Caco-2 (cell line): ENCODE measurements at regions not wholly inside any gene's neighbourhood (a gene's known extent, or its start where the extent isn't known, plus 50 kb on each side); places are given as distances from the start of the nearest gene placed in this dataset.

Experiments
- BruUV-seq: library from RNA; stranded (reverse); fragments of 400-500 nt; replicated peaks from 2 replicates; lab custom pipeline; 2021; lab: Mats Ljungman, UMichigan
- CTCF ChIA-PET: fragments of 300-600 bp; sonication (Branson Sonifier 250); formaldehyde crosslinking; loops from one replicate; lab custom pipeline; 2022; ENCODE audit warnings: antibody characterized with exemption; lab: Charles Lee
- POLR2A ChIA-PET: fragments of 300-600 bp; sonication (Branson Sonifier 250); formaldehyde crosslinking; loops from one replicate; lab custom pipeline; 2022; ENCODE audit warnings: antibody characterized with exemption; lab: Charles Lee
- DNase-seq, 2 experiments: peaks; one replicate each; pipeline versions ENCODE4 v3.0.0 to v3.0.0-alpha.2; 2020 to 2022
- H3K27me3 ChIP-seq: replicated peaks from 2 replicates; pipeline ENCODE4 v1.6.0; 2011; ENCODE audit warnings: low read length; ENCODE audit not compliant: control insufficient read depth, insufficient read depth
- H3K36me3 ChIP-seq: 2 replicates; pipeline ENCODE4 v1.5.1; 2011; ENCODE audit warnings: low read length; ENCODE audit not compliant: control insufficient read depth, insufficient read depth
- H3K4me1 ChIP-seq: fragments of 250-450 bp; sonication (Bioruptor Pico); 2 replicates; pipeline ENCODE4 v1.5.1; 2020; ENCODE audit warnings: mild to moderate bottlenecking
- H3K4me3 ChIP-seq: 2 replicates; pipeline ENCODE4 v1.5.1; 2011; ENCODE audit warnings: low read depth, mild to moderate bottlenecking, control low read depth, low read length
- H3K9me3 ChIP-seq: fragments of 250-450 bp; sonication (Bioruptor Pico); 2 replicates; pipeline ENCODE4 v1.5.1; 2020; ENCODE audit warnings: mild to moderate bottlenecking, moderate library complexity
- H3K27ac Mint-ChIP-seq: one replicate; pipeline ENCODE4 v1.8.0; 2022; ENCODE audit warnings: mixed read lengths; ENCODE audit not compliant: unreplicated experiment
- H3K27me3 Mint-ChIP-seq: one replicate; pipeline ENCODE4 v1.8.0; 2022; ENCODE audit warnings: mixed read lengths; ENCODE audit not compliant: insufficient read depth, unreplicated experiment
- H3K36me3 Mint-ChIP-seq: one replicate; pipeline ENCODE4 v1.8.0; 2022; ENCODE audit warnings: mild to moderate bottlenecking, mixed read lengths; ENCODE audit not compliant: insufficient read depth, unreplicated experiment
- H3K4me1 Mint-ChIP-seq: one replicate; pipeline ENCODE4 v1.8.0; 2022; ENCODE audit warnings: low read depth, mixed read lengths; ENCODE audit not compliant: unreplicated experiment
- H3K4me3 Mint-ChIP-seq: one replicate; pipeline ENCODE4 v1.8.0; 2022; ENCODE audit warnings: mild to moderate bottlenecking, moderate library complexity, mixed read lengths; ENCODE audit not compliant: unreplicated experiment
- H3K9me3 Mint-ChIP-seq: one replicate; pipeline ENCODE4 v1.8.0; 2022; ENCODE audit warnings: mixed read lengths; ENCODE audit not compliant: unreplicated experiment
- intact Hi-C: fragments of 100-400 bp; cut with micrococcal nuclease; formaldehyde crosslinking; loops from one replicate; pipeline ENCODE4 v1.10.0; 2022; ENCODE audit not compliant: unreplicated experiment
- TF ChIP-seq, protein P1 (sequence below), 2 experiments: fragments of 200-600 bp in 1 of 2; IDR thresholded peaks; 1 replicate in 1 of 2; 2 replicates in 1 of 2; pipeline versions ENCODE4 v1.5.1 to v1.8.0; 2011 to 2022; ENCODE audit warnings: antibody characterized with exemption in 1 of 2, control low read depth in 1 of 2, inconsistent platforms in 1 of 2, low read depth in 1 of 2, low read length in 1 of 2, mild to moderate bottlenecking in 1 of 2, moderate library complexity in 1 of 2; ENCODE audit not compliant: insufficient read depth in 1 of 2, severe bottlenecking in 1 of 2, unreplicated experiment in 1 of 2

DNA sequence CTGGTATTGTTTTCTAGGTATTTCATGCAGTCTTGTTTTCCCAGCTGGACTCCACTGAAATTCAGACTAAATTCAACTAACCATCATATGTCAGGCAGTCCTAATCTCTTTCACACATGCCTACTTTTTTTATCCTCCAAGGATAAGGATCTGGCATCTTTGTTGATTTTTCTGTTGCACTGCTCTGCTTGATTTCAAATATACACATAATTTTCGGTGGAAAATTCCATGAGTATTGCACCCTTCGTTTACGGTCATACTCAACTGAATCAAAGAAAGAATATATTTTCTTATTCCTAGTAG lies 64.8 kb upstream of the UNC93A start:
- Mint-ChIP-seq H3K4me3 (no peak overlapping the region), H3K4me1 (peaks cover 44% of the 10 kb centered on the region)
- no peaks in the 10 kb centered on the region for H3K27me3 ChIP-seq

DNA sequence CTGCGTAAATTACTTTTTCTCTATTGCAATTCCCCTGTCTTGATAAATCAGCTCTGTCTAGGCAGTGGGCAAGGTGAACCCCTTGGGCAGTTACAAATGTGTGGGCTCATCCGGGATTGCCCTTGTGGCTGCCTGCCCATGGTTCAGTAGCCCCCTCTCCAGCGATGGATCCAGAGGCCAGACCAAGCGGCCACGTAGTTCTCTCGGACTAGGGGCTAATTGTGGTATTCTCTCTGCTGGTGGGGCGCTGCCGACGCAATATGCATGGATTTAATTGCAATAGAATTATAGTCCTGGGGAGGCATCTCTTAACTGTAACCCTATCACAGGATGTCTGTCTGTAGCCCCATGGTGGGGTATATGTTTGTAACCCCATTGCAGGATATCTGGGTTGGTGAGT lies 64.3 kb upstream of the UNC93A start:
- ChIA-PET CTCF (no interaction called here), POLR2A (no interaction called here)
- Histone ChIP-seq H3K36me3 (no peaks in the 10 kb centered on the region), H3K4me1 (peaks cover 32% of the 10 kb centered on the region), H3K4me3 (no peak overlapping the region), H3K9me3 (no peaks in the 10 kb centered on the region), H3K27me3 (no peaks in the 10 kb centered on the region)
- H3K27me3 Mint-ChIP-seq = no peaks in the 10 kb centered on the region
- no TSS peak for BruUV-seq
- no peak for DNase-seq
- no peak overlapping the region for H3K27ac Mint-ChIP-seq
- TF ChIP-seq, protein P1, sequence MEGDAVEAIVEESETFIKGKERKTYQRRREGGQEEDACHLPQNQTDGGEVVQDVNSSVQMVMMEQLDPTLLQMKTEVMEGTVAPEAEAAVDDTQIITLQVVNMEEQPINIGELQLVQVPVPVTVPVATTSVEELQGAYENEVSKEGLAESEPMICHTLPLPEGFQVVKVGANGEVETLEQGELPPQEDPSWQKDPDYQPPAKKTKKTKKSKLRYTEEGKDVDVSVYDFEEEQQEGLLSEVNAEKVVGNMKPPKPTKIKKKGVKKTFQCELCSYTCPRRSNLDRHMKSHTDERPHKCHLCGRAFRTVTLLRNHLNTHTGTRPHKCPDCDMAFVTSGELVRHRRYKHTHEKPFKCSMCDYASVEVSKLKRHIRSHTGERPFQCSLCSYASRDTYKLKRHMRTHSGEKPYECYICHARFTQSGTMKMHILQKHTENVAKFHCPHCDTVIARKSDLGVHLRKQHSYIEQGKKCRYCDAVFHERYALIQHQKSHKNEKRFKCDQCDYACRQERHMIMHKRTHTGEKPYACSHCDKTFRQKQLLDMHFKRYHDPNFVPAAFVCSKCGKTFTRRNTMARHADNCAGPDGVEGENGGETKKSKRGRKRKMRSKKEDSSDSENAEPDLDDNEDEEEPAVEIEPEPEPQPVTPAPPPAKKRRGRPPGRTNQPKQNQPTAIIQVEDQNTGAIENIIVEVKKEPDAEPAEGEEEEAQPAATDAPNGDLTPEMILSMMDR (IDR thresholded peaks at IDR 0.05; ENCODE audit: insufficient read depth in 1 of 2, low read depth in 1 of 2, low read length in 1 of 2, severe bottlenecking in 1 of 2, unreplicated experiment in 1 of 2) = no peak
- no peak overlapping the region for H3K4me3 Mint-ChIP-seq
- peaks cover 44% of the 10 kb centered on the region for H3K4me1 Mint-ChIP-seq
- H3K9me3 Mint-ChIP-seq = no peaks in the 10 kb centered on the region
- intact Hi-C loops = no loop called here
- H3K36me3 Mint-ChIP-seq = peaks cover 6% of the 10 kb centered on the region

More for the DNA sequence above, 64.8 kb upstream of the UNC93A start:
- H3K4me1 ChIP-seq = peaks cover 36% of the 10 kb centered on the region
- DNase-seq = no peak
- no peaks in the 10 kb centered on the region for H3K9me3 ChIP-seq
- no peaks in the 10 kb centered on the region for H3K36me3 ChIP-seq
- Mint-ChIP-seq H3K27ac (no peak overlapping the region), H3K9me3 (no peaks in the 10 kb centered on the region), H3K27me3 (no peaks in the 10 kb centered on the region), H3K36me3 (peaks cover 6% of the 10 kb centered on the region)
- BruUV-seq = no TSS peak
- CTCF ChIA-PET = no interaction called here
- POLR2A ChIA-PET = no interaction called here
- TF ChIP-seq, protein P1 (IDR thresholded peaks at IDR 0.05; ENCODE audit: insufficient read depth in 1 of 2, low read depth in 1 of 2, low read length in 1 of 2, severe bottlenecking in 1 of 2, unreplicated experiment in 1 of 2) = no peak
- no peak overlapping the region for H3K4me3 ChIP-seq
- intact Hi-C loops = no loop called here

DNA sequence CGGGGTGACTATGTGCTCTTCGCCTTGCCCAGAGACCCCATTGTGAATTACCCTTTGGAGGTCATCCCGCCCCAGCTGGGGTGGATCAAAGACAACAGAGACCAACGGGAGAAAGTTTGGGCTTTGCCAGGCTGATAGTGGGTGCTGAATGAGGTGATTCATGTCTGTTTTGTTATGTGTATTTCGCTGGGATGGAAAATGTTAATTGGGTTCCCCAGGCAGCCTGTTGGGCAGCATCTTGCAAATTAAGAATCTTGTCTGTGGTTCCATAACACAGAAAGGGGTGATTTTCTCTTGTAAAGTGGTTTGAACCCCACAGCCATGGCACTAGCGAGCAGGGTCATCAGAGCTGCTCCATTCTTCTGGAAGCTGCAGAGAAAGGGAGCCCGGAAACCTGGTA lies 63.1 kb upstream of the UNC93A start:
- no TSS peak for BruUV-seq
- Histone ChIP-seq H3K9me3 (no peaks in the 10 kb centered on the region), H3K4me1 (peaks cover 40% of the 10 kb centered on the region), H3K36me3 (no peaks in the 10 kb centered on the region), H3K4me3 (no peak overlapping the region), H3K27me3 (no peaks in the 10 kb centered on the region)
- H3K36me3 Mint-ChIP-seq = peaks cover 6% of the 10 kb centered on the region
- H3K27ac Mint-ChIP-seq = no peak overlapping the region
- H3K27me3 Mint-ChIP-seq = no peaks in the 10 kb centered on the region
- no peaks in the 10 kb centered on the region for H3K9me3 Mint-ChIP-seq
- TF ChIP-seq, protein P1 (IDR thresholded peaks at IDR 0.05; ENCODE audit: insufficient read depth in 1 of 2, low read depth in 1 of 2, low read length in 1 of 2, severe bottlenecking in 1 of 2, unreplicated experiment in 1 of 2) = no peak
- CTCF ChIA-PET = interaction anchor here (1.1 kb wide), 1 partner anchor 123 kb away, joined by 3 read pairs; no protein-coding TSS in a partner anchor
- DNase-seq = no peak
- H3K4me3 Mint-ChIP-seq = no peak overlapping the region
- H3K4me1 Mint-ChIP-seq = peaks cover 46% of the 10 kb centered on the region
- intact Hi-C loops = no loop called here
- POLR2A ChIA-PET = no interaction called here
